ENCODE measurements at regions not wholly inside any gene's neighbourhood (a gene's known extent, or its start where the extent isn't known, plus 50 kb on each side); places are given as distances from the start of the nearest gene placed in this dataset.

DNA sequence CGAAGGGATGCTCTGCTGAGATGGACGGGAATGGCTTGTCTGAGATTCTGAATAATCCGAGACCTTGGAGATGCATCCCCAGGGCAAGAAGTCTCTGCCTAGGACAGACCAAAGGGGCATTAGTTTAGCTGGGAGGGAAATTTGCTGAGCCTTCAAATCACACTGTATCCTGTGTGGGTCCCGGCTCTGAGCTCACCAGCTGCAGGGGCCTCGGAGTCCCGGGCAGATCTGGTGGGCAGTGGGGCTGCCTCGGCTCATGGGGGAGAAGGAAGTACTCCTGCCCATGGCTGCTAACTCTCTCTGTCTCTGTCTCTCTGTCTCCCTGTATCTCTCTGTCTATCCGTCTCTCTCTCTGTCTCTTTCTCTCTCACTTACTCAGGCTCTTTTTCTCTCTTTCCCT lies 522.4 kb downstream of the TBC1D22A start:
- TF ChIP-seq, protein P1, sequence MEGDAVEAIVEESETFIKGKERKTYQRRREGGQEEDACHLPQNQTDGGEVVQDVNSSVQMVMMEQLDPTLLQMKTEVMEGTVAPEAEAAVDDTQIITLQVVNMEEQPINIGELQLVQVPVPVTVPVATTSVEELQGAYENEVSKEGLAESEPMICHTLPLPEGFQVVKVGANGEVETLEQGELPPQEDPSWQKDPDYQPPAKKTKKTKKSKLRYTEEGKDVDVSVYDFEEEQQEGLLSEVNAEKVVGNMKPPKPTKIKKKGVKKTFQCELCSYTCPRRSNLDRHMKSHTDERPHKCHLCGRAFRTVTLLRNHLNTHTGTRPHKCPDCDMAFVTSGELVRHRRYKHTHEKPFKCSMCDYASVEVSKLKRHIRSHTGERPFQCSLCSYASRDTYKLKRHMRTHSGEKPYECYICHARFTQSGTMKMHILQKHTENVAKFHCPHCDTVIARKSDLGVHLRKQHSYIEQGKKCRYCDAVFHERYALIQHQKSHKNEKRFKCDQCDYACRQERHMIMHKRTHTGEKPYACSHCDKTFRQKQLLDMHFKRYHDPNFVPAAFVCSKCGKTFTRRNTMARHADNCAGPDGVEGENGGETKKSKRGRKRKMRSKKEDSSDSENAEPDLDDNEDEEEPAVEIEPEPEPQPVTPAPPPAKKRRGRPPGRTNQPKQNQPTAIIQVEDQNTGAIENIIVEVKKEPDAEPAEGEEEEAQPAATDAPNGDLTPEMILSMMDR (conservative IDR thresholded peaks at IDR 0.05; ENCODE audit: low read depth, low read length) = no peak
- TF ChIP-seq EZH2 (IDR thresholded peaks at IDR 0.05; ENCODE audit: low read length, unreplicated experiment) = no peak

All from PC-3 (cell line).